ENCODE measurements at regions not wholly inside any gene's neighbourhood (a gene's known extent, or its start where the extent isn't known, plus 50 kb on each side); places are given as distances from the start of the nearest gene placed in this dataset.

- TF ChIP-seq, protein P1, sequence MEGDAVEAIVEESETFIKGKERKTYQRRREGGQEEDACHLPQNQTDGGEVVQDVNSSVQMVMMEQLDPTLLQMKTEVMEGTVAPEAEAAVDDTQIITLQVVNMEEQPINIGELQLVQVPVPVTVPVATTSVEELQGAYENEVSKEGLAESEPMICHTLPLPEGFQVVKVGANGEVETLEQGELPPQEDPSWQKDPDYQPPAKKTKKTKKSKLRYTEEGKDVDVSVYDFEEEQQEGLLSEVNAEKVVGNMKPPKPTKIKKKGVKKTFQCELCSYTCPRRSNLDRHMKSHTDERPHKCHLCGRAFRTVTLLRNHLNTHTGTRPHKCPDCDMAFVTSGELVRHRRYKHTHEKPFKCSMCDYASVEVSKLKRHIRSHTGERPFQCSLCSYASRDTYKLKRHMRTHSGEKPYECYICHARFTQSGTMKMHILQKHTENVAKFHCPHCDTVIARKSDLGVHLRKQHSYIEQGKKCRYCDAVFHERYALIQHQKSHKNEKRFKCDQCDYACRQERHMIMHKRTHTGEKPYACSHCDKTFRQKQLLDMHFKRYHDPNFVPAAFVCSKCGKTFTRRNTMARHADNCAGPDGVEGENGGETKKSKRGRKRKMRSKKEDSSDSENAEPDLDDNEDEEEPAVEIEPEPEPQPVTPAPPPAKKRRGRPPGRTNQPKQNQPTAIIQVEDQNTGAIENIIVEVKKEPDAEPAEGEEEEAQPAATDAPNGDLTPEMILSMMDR (IDR thresholded peaks at IDR 0.05 in 2 of 3, conservative IDR thresholded peaks at IDR 0.05 in 1 of 3; ENCODE audit: borderline replicate concordance in 1 of 3, insufficient read depth in 1 of 3, low read depth in 2 of 3, low read length in 2 of 3), result no peak
- TF ChIP-seq EZH2 (IDR thresholded peaks at IDR 0.05) (no peak), YY1 (IDR thresholded peaks at IDR 0.05; ENCODE audit: extremely low read depth, insufficient replicate concordance, low read depth, low read length) (no peak)
Measured at GRCh38 chr13:86185636-86186035, 386.4 kb upstream of the SLITRK6 start.

Data from HCT116 (cell line).